K562 (cell line): ENCODE measurements at regions not wholly inside any gene's neighbourhood (a gene's known extent, or its start where the extent isn't known, plus 50 kb on each side); places are given as distances from the start of the nearest gene placed in this dataset.

ENCODE experiments used
- AFF4 ChIP-seq: sonication (generic); formaldehyde crosslinking; IDR thresholded peaks from 2 replicates; pipeline ENCODE4 v1.8.0; 2023; ENCODE audit warnings: mild to moderate bottlenecking, missing genetic modification reagents
- CREB1 ChIP-seq, 2 experiments: sonication (generic) in 1 of 2; formaldehyde crosslinking in 1 of 2; IDR thresholded peaks; 2 replicates each; pipeline versions ENCODE4 v1.6.1 to v1.8.0; 2012 to 2022; ENCODE audit warnings: inconsistent platforms in 1 of 2, mild to moderate bottlenecking in 1 of 2, missing genetic modification reagents in 1 of 2, moderate library complexity in 1 of 2
- CREM ChIP-seq: IDR thresholded peaks from 2 replicates; pipeline ENCODE4 v1.6.1; 2014; ENCODE audit warnings: antibody characterized with exemption, low read depth
- FOSL1 ChIP-seq: fragments of 200-800 bp; sonication (Bioruptor generic); conservative IDR thresholded peaks from 2 replicates; pipeline ENCODE4 v1.6.1; 2016; ENCODE audit warnings: missing genetic modification characterization, missing compliant biosample characterization
- KLF16 ChIP-seq: IDR thresholded peaks from 2 replicates; pipeline ENCODE4 v1.6.1; 2016; ENCODE audit warnings: antibody characterized with exemption
- MTA1 ChIP-seq: fragments of 450-650 bp; IDR thresholded peaks from 2 replicates; pipeline ENCODE4 v1.6.1; 2017; ENCODE audit warnings: borderline replicate concordance
- RBM22 ChIP-seq: fragments of 200-400 bp; formaldehyde crosslinking; IDR thresholded peaks from 2 replicates; pipeline ENCODE4 v1.6.1; 2018; ENCODE audit warnings: low read length, low read depth; ENCODE audit not compliant: poor library complexity, severe bottlenecking
- TAF15 ChIP-seq: fragments of 200-400 bp; formaldehyde crosslinking; IDR thresholded peaks from 2 replicates; pipeline ENCODE4 v1.6.1; 2017; ENCODE audit warnings: mild to moderate bottlenecking, low read depth, low read length, moderate library complexity
- TEAD4 ChIP-seq, 2 experiments: sonication (generic) in 1 of 2; formaldehyde crosslinking in 1 of 2; IDR thresholded peaks; 2 replicates each; pipeline versions ENCODE4 v1.6.1 to v1.8.0; 2012 to 2022; ENCODE audit warnings: borderline replicate concordance in 1 of 2, inconsistent platforms in 1 of 2, low read length in 1 of 2, mild to moderate bottlenecking in 1 of 2, missing genetic modification reagents in 1 of 2
- U2AF1 ChIP-seq: fragments of 200-400 bp; formaldehyde crosslinking; optimal IDR thresholded peaks from 2 replicates; pipeline ENCODE3; 2017; ENCODE audit warnings: mild to moderate bottlenecking, low read depth, low read length, moderate library complexity
- ZKSCAN8 ChIP-seq: fragments of 200-800 bp; sonication (Bioruptor generic); IDR thresholded peaks from 2 replicates; pipeline ENCODE4 v1.6.1; 2016; ENCODE audit warnings: missing genetic modification characterization, missing compliant biosample characterization
- TF ChIP-seq, protein P1 (sequence below): fragments of 450-650 bp; IDR thresholded peaks from 2 replicates; pipeline ENCODE4 v1.6.1; 2016; ENCODE audit warnings: low read depth
- TF ChIP-seq, protein P2 (sequence below): fragments of 200-800 bp; sonication (Bioruptor generic); IDR thresholded peaks from 2 replicates; pipeline ENCODE4 v1.6.1; 2017; ENCODE audit warnings: missing genetic modification characterization, missing compliant biosample characterization

DNA sequence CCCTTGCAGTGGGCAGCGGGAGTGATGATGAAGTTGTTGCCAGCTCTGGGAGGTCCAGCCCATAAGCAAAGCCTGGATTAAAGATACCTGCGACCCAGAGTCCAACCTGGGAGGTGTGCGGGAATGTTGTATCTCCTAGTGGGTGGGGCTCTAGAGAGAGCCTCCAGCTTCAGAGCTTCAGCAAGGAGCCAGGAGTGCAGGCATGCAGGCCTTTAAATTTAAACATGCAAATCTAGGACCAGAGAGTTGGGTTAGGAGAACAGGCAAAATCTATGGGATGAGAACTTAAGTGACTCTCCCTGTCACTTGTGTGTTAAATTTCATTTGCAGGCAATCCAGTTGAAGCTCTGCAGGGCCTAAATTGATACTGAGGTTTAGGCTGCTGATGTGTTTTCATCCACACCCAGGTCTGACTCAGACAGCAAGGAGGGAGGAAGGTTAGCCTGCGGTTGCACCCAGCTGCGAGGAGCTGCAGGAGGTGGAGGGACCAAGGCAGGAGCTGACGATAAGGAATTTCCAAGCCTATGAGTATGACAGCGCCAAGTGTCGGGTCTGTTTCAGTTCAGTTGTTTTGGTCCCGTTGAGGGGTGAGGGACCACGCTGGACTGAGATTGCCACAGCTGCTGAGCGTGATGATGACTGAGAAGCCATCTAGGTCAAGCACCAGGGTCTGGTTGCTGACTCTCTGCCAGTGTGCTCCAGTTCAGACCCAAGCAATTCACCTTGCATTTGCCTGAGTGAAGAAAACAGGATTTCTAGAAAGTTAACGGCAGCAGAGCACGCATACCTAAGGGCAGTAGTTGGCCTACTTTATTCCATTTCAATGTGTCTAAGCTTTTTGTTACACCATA, 243.0 kb downstream of the ICE1 start (continued):
- TF ChIP-seq, protein P1, sequence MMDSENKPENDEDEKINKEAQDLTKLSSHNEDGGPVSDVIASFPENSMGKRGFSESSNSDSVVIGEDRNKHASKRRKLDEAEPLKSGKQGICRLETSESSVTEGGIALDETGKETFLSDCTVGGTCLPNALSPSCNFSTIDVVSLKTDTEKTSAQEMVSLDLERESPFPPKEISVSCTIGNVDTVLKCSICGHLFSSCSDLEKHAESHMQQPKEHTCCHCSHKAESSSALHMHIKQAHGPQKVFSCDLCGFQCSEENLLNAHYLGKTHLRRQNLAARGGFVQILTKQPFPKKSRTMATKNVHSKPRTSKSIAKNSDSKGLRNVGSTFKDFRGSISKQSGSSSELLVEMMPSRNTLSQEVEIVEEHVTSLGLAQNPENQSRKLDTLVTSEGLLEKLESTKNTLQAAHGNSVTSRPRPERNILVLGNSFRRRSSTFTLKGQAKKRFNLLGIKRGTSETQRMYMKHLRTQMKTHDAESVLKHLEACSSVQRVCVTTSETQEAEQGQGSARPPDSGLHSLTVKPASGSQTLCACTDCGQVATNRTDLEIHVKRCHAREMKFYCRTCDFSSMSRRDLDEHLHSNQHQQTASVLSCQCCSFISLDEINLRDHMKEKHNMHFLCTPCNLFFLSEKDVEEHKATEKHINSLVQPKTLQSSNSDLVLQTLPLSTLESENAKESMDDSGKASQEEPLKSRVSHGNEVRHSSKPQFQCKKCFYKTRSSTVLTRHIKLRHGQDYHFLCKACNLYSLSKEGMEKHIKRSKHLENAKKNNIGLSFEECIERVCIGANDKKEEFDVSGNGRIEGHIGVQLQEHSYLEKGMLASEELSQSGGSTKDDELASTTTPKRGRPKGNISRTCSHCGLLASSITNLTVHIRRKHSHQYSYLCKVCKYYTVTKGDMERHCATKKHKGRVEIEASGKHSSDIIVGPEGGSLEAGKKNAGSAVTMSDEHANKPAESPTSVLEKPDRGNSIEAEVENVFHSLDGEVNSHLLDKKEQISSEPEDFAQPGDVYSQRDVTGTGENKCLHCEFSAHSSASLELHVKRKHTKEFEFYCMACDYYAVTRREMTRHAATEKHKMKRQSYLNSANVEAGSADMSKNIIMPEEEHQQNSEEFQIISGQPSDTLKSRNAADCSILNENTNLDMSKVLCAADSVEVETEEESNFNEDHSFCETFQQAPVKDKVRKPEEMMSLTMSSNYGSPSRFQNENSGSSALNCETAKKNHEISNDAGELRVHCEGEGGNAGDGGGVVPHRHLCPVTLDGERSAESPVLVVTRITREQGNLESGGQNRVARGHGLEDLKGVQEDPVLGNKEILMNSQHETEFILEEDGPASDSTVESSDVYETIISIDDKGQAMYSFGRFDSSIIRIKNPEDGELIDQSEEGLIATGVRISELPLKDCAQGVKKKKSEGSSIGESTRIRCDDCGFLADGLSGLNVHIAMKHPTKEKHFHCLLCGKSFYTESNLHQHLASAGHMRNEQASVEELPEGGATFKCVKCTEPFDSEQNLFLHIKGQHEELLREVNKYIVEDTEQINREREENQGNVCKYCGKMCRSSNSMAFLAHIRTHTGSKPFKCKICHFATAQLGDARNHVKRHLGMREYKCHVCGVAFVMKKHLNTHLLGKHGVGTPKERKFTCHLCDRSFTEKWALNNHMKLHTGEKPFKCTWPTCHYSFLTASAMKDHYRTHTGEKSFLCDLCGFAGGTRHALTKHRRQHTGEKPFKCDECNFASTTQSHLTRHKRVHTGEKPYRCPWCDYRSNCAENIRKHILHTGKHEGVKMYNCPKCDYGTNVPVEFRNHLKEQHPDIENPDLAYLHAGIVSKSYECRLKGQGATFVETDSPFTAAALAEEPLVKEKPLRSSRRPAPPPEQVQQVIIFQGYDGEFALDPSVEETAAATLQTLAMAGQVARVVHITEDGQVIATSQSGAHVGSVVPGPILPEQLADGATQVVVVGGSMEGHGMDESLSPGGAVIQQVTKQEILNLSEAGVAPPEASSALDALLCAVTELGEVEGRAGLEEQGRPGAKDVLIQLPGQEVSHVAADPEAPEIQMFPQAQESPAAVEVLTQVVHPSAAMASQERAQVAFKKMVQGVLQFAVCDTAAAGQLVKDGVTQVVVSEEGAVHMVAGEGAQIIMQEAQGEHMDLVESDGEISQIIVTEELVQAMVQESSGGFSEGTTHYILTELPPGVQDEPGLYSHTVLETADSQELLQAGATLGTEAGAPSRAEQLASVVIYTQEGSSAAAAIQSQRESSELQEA = no peak
- TF ChIP-seq CREM = 0 out of 2 replicates have a peak, but pooled peaks have one; percentile 10
- no peak for TF ChIP-seq RBM22
- TF ChIP-seq MTA1 = no peak
- 0 out of 2 replicates have a peak, but pooled peaks have one; percentile 30 for TF ChIP-seq ZKSCAN8 (CRISPR knock-in tag)
- peak; percentile 54 for TF ChIP-seq TEAD4 (IDR thresholded peaks at IDR 0.05; ENCODE audit: low read length)
- no peak for TF ChIP-seq TEAD4 (CRISPR knock-in tag; IDR thresholded peaks at IDR 0.05; ENCODE audit: borderline replicate concordance)
- TF ChIP-seq TAF15 = no peak
- no peak for TF ChIP-seq CREB1 (IDR thresholded peaks at IDR 0.05)
- no peak for TF ChIP-seq CREB1 (CRISPR knock-in tag; IDR thresholded peaks at IDR 0.05)
- peak; percentile 45; the same call in 1 of the 2 replicates for TF ChIP-seq KLF16
- no peak for TF ChIP-seq AFF4 (CRISPR knock-in tag)
- TF ChIP-seq, protein P2, sequence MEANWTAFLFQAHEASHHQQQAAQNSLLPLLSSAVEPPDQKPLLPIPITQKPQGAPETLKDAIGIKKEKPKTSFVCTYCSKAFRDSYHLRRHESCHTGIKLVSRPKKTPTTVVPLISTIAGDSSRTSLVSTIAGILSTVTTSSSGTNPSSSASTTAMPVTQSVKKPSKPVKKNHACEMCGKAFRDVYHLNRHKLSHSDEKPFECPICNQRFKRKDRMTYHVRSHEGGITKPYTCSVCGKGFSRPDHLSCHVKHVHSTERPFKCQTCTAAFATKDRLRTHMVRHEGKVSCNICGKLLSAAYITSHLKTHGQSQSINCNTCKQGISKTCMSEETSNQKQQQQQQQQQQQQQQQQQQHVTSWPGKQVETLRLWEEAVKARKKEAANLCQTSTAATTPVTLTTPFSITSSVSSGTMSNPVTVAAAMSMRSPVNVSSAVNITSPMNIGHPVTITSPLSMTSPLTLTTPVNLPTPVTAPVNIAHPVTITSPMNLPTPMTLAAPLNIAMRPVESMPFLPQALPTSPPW = peak; percentile 47; the same call in 1 of the 2 replicates
- TF ChIP-seq FOSL1 (tag) = peak; percentile 79
- no peak for TF ChIP-seq U2AF1
